DND-41 (cell line): ENCODE measurements at regions not wholly inside any gene's neighbourhood (a gene's known extent, or its start where the extent isn't known, plus 50 kb on each side); places are given as distances from the start of the nearest gene placed in this dataset.
"Not testable (repeated sequence)": the region's sequence is repeated elsewhere in the genome, so short reads cannot be mapped to it uniquely, and the experiment has no call there.

Source experiments
- CTCF ChIP-seq: IDR thresholded peaks from 2 replicates; pipeline ENCODE4 v1.5.1; 2012; ENCODE audit warnings: borderline replicate concordance, low read length, moderate library complexity, mild to moderate bottlenecking; ENCODE audit not compliant: poor library complexity, severe bottlenecking; ENCODE audit errors: extremely low read depth
- EZH2 ChIP-seq: IDR thresholded peaks from 3 replicates; pipeline ENCODE4 v1.6.1; 2012; ENCODE audit warnings: borderline replicate concordance, low read depth, mild to moderate bottlenecking, moderate library complexity, low read length, inconsistent platforms; ENCODE audit not compliant: severe bottlenecking

GRCh38 chrY:17752887-17753497, 127.0 kb downstream of the CDY2B start:
- TF ChIP-seq EZH2, CTCF: not testable (repeated sequence)
